Activated CD8-positive, alpha-beta memory T cell treated with anti-CD3 and anti-CD28 coated beads for 1 hour (primary cell): ENCODE measurements at regions not wholly inside any gene's neighbourhood (a gene's known extent, or its start where the extent isn't known, plus 50 kb on each side); places are given as distances from the start of the nearest gene placed in this dataset.
"Not testable (repeated sequence)": the region's sequence is repeated elsewhere in the genome, so short reads cannot be mapped to it uniquely, and the experiment has no call there.

Source experiments
- DNase-seq, 2 donors: peaks; one replicate each; pipeline ENCODE4 v3.0.0-alpha.2; 2020; ENCODE audit warnings: low read depth in 1 of 2; ENCODE audit errors: extremely low read depth in 1 of 2

DNA sequence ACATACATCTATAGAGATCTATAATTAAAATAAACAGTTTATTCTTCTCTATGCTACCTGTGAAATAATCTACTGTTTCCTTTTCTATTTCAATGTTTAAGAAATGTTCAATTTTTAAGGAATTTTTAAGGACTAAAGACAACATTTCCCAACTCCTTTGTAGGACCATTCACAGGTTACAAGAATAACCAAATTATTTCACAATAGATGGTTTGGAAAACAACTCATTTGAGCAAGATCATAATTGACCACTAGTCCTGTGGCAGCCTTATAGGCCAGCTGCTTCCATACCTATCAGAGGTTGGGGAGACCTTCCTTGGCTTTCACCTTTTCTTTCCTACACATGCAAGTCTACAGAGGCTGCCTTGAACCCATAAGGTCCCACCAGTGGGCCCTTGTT lies 193.7 kb downstream of the TTC39B start:
- DNase-seq, result no peak

DNA sequence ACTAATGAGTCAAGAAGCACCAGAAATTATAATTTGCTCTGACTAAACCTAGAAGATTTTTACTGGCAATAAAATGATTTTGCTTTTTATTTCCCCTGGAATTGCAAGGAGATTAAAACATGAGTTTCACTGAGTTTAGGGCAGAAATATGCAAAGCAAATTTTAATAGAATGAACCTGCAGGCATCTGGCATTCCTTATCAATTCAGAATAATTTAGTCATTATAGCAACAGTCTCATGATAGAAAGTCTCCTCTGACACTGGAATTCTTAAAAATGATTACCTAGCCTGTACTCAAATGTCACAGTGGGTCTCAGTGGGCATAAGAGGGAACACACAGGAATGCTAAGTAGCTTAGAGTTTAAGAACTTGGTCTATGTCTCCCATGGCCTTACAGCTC lies 195.9 kb downstream of the TTC39B start:
- no peak for DNase-seq

DNA sequence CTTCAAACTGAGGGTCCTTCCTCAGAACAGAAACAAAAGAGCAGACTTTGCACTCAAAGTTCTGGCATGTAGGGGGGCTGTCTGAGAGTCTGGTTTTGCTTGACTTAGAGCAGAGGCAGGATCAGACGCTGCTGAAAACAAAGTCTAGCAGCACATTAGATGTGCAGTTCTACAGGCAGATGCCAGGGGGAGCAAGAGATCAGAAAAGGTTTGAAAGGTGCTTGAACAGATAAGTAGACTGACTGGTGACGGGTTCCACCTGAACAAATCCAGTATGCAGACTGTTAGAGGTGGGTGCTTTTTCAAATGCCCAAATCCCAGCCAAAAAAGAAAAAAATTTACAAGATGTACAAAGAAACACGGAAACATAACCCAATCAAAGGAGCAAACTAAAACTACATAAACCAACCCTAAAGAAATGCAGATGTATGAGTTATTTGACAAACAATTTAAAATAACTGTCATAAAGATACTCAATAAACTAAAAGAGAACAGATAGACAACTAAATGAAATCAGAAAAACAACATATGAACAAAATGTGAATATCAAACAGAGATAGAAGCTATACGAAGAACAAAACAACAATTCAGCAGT lies 194.7 kb upstream of the FREM1 start:
- no peak for DNase-seq

DNA sequence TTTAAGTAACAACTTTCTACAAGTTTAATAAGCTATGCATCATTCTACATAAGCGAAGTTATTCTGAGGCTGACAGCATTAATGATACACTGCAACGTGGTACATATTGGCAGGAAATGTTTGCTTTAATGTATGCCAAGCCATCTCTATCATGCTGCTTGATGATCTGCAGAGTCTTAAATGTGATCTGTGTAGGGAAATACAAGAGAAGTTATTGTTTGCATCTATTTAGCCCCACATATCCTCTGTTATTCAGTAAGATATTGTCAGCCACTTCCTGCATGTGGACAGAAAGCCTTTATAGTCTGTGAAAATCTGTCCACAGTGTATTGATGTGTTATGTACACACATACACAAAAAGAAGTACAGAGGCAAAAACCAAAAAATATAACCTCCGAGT lies 193.1 kb upstream of the FREM1 start:
- DNase-seq, result no peak

DNA sequence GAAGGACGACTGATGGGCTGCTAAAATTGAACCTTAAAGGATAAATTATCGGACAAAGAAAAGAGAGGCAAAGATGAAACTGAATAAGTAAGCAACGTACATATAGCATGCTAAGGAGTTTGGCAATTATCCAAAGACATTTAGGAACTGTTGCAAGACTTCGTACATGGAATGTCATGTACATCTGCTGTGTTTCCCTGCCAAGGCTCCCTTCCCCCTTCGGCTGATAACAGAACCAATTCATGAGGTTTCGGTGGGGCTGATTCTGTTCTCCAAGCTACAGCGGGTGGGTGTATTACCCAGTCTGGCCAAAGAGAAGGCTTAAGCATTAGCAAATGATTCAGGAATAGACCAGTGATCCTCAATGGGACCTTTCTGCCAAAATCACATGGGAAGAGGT lies 190.9 kb upstream of the FREM1 start:
- DNase-seq, result no peak

DNA sequence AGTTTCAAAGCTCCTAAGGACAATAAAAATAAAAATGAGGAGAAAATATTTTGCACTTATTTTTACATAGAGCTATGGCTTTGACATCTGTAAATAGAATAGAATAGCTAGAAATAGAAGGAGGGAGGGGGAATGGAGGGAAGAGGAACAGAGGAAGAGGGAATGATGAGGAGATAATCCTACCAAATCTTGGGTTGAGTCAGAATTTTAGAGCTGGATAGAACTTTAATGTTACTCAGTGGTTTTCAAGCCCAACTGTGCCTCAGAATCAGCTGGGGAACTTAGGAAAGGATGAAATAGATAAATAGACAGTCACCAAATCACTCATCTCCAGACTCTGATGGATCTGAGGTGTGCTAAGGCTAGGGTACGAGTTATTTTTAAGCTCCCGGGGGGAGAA lies 190.3 kb upstream of the FREM1 start:
- no peak for DNase-seq

DNA sequence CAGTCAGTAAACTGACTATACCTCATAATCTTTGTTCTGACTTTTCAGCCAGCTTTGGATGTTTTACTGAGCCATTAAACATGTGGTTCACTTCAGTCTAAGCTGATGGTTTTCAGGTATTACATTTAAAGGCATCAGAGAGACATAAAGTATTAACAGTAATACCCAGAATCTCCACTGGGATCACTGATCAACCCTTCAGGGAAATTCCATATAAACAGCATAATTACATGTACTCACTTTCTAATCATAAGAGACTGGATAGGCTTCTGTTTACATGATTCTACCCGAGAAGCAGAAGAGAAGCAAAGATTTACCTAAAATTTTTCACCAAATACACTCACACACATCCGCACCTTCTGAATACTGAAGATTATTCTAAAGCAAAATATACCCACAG lies 186.7 kb upstream of the FREM1 start:
- DNase-seq, result no peak

DNA sequence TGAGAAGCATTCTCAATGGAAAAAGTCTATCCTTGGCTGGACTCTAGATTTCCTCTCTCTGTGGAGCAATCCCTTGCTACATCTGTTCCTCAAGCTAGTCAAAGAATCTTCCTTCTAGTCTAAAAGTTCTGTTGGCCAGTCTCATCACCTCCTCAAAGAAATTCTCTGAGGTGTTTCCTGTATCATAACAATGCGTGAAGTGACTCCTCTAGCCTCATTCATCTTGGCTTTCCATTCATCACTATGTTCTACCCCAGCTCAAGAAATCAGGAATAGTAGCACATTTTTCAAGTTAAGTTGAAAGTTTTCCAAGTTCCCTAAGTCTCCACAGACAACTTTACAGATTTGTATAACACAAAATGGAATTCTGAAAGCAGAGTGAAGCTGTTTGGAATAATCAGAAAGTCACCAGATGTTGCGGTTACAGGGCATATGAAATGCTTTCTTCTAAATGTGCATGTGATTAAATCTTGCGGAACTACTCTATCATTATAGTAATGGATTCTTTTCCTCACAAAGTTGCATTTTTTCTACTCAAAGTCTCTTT lies 176.6 kb upstream of the FREM1 start:
- DNase-seq, result no peak

DNA sequence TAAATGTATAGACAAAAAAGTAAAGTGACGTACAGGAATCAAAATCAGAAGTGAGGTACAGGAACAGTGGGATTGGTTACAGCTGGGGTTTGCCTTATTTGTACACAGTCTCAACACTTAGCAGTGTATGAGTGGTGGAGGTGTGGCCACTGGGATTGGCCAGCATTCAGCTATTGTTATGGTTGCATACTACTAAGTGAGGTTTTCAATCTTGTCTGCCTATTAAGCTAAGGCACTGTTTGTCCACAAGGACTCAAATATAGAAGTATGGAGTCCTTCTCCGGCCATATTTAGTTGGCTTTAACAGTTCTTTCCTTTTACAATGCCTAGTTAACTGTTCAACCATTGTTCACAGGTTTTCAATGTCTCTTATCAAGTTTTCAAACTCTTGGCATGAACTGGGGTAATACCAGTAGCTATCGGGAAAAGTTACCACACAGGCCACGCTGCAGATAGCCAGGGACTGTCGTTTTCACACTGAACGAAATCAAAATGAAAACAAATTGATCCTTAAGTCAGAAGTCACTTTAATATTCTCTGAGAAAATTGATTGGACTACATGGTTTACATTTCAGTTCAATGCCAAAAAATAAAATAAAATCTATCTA lies 176.0 kb upstream of the FREM1 start:
- DNase-seq, result no peak

DNA sequence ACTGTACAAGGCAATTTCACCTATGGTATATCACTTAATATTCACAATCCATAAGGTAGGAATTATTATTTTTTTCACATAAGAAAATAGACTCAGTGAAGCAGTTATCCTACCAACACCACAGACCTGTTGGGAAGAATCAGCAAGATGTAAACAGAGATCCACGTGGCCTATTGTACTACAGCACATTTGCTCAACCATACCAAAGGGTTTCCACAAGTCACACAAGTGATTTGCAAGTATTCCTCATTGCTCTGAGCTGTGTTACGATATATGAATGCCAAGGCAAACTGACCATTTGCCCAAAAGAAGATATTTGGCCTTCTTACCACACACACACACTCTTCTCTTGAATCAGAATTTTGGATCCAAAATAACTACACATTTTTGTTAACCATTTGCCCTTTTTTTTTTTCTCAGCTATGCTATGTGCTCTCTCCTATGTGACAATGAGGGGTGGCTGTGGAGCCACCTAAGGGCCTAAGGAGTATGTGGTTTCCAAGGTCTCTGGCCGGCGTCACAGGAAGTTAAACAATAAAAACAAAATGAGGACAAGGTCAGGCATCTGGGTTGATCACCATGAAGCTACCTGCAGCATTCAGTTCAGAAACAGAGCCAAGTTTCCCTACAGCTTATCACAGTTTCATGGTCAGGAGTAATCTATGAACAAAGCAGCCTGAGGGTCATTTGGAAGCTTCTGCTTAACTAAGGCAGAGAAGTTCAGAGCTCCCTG lies 171.0 kb upstream of the FREM1 start:
- DNase-seq, result no peak

DNA sequence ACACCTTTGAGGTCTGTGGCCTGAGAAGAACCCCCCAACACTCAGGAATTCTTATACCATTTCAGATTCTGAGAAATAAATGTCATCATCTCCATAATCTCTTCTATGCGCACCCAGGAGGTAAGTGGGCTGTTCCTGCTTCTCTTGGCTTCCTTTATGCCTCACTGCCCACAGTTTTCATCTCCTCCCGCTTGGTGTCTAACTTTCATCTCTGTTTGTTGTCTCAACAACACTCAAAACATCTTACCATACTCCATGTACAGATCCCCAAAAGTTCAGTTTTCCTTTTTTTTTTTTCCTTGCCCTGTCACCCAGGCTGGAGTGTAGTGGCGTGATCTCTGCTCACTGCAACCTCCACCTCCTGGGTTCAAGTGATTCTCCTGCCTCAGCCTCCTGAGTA lies 170.2 kb upstream of the FREM1 start:
- no peak for DNase-seq

DNA sequence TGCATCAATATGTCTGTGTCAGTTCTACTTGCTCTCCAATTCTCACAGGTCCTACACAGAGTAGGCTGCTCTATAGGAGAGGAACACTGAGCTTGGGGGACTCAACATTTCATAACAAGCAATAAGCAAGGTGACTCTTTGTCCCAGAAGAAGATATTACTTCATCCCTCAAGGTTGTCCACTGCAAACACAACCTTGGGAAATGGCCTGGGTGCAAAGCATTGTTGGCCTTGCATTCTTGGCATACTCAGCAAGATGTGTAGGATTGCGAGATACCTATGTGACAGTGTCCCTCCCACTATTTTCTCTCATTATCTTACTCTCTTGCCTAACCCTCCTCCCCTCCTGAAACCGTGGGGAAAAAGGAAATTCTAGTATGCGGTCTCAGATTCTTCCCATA lies 169.8 kb upstream of the FREM1 start:
- DNase-seq, result no peak

DNA sequence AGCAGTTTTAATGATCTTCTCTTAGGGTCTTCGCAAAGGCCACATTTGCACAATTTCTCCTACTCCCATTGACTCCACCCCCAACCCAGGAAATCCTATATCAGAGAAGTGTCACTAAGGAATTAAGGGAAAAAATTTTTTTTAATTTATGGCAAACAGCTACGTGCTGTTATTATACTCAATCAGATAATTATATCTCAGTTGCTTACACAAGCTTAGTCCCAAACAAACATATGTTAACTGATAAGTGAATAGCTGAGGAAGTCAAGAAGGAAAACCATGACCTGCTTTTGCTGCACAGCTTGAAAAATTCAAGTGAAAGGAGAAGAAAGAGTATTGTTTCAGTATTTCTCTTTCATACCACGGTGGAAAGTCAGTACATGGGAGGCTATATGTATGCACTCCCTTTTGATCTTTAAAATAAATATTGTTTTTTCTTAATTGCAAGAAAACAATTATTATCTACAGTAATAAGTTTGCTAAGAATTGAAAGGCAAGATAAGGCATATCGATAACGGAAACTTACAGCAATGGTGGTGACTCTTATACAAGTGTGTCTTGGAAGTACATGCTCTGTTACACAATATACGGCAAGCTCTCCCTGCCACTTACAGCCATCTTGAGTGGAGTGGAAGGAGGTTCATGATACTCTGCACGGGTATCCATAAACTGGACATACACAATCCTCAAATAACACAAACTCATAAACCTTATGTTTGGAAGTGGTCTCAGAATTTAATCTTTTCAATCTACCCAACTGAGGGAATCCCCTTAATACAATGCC lies 167.9 kb upstream of the FREM1 start:
- DNase-seq, result no peak

DNA sequence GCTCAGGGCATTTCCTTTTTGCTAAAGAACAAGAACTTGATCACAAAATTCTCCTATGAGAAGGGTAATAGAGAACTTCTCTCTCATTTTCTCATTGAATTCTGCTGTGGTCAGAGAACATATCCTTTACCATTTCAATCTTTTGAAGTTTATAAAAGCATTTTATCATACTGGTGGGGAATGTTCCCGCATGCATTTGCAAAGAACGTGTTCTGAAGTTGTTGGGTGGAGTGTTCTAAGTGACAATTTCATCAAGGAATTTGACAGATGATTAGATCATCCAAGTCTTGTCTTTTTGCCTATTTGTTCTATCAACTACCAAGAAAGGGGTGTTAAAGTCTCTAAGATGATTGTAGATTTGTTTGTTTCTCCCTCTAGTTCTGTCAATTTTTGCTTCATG lies 163.4 kb upstream of the FREM1 start:
- no peak for DNase-seq

DNA sequence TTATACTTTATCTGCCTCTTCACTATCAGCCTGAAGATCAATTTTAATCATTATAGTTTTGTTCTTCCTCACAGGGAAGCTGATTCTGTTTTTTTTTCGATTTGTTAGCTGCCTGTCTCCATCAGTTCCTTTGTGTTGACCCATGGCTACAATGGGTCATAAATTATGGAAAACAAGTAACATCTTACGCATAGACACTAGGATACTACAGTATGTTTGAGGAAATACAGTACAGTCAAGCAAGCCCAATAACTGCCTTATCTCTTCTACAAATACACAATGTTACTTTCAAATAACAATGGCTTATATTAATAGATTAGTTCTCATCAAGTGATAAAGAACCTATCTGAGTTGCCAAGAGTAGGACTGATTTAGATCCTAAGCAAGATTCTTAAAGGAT lies 160.5 kb upstream of the FREM1 start:
- no peak for DNase-seq

DNA sequence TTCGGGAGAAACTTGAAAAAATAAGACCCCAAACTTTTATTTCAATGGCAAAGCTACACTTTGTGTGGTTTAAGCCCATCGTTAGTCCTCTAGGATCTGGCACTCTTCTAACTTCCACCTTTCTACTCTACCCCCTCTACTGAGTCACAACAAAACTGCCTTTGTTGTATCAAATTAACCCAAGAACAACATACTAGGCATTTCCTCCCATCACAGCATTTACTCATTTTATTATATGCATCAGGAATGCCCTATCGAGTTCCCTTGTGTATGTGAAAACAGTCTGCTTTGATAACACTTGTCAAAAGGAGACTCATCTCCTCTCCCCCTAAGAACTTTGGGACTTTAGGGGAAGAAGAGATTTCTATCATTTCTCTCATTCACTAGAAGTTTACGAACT lies 158.9 kb upstream of the FREM1 start:
- no peak for DNase-seq

DNA sequence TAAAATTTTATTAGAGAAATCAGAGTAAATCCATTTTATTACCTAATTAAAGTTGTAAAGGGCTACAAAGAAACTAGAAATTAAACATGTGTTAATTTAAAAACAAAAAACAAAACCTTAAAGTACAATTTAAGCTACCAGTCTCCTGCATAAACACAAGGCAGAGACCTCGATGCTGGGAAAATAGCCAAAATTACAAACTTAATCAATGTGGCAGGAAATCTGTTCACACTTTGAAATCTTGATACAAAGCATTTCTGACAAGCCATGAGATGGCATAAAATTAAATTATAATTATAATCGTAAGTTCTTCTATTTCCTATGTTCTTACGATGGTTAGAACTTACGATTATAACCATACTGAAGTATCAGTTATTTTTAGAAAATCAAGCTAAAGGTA lies 158.0 kb upstream of the FREM1 start:
- DNase-seq, result no peak

DNA sequence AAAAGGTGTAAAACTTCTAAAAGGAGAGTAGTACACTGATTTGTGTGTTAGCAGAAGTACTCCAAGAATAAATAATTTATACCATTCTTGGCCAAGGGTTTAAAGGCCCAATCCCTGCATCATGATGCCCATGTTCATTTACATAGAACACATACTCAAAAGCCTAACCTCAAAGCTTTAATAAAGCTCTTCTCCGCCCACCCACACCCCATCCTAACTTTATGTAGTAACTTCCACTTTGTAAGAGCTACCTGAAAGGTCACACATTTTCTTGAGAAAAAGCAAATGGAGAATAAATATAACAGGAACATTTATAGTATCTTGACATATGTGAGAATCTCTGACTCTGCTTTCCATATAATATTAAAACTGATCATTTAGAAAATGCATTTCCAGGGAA lies 148.8 kb upstream of the FREM1 start:
- DNase-seq, result no peak

DNA sequence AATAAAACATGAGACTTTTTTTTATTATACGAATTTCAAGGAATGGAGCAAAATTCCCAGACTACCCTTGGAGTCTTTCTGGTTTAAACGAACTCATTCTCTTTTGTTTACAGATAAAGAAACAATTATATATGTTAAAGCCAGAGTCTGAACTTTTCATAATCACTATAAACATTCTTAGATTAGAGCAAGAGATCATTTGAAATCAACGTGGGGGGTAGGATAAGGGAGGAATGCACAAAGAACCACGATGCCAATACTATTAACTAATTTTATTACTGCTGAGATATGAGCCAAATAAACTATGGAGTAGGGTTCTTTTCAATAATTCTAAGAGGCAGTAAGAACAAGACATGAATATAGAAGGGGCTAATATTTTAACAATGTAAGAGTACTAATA lies 148.0 kb upstream of the FREM1 start:
- no peak for DNase-seq

DNA sequence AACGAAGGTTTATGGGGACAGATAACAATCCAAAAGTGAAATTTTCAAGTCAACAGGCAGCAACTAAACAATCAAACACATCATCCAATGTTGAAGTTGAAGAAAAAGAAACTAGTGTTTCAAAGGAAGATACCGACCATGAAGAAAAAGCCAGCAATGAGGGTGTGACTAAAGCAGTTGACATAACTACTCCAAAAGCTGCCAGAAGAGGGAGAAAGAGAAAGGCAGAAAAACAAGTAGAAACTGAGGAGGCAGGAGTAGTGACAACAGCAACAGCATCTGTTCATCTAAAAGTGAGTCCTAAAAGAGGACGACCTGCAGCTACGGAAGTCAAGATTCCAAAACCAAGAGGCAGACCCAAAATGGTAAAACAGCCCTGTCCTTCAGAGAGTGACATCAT lies 145.1 kb upstream of the FREM1 start:
- not testable (repeated sequence) for DNase-seq

DNA sequence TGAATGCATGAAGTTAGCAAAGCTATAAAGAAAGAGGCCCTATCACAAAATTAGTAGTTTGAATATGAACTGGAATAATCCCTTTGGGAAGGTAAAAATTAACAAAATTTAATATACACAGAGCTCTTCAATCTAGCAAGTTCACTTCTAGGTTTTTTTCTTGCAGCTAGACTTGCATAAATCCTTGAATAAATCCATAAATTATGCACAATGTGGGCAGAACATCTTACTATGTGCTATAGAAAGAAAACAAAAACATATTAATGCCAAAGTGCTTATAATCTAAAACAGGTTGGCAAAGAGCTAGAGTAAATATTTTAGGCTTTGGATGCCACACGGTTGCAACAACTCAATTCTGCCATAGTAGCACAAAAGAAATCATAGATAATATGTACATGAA lies 138.5 kb upstream of the FREM1 start:
- no peak for DNase-seq
